Dedifferentiated amniotic fluid mesenchymal stem cell (primary cell): ENCODE measurements at regions not wholly inside any gene's neighbourhood (a gene's known extent, or its start where the extent isn't known, plus 50 kb on each side); places are given as distances from the start of the nearest gene placed in this dataset.
"Not testable (repeated sequence)": the region's sequence is repeated elsewhere in the genome, so short reads cannot be mapped to it uniquely, and the experiment has no call there.

Experiments used
- DNase-seq: peaks from one replicate; pipeline ENCODE4 v3.0.0-alpha.2; 2016; ENCODE audit errors: extremely low spot score

DNA sequence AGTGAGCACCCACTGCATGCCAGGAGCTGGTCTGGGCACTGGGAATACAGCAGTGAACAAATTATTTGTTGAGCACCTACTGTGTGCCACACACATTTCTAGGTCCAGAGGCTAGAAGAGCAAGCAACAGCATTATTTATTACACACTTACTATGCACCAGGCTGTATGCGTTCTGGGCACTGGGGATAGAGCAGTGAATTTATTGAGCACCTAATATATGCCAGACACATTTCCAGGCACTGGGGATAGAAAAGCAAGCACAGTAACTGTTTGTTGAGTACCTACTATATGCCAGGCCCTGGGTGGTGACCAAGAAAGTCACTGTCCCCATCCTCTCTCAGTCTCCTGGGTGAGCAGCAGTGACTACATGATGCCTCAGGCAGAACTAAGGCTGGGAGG is 107.5 kb upstream of the NCOR2 start:
- no peak for DNase-seq

GRCh38 chr12:124673801-124674617 is 106.6 kb upstream of the NCOR2 start:
- DNase-seq: no peak

DNA sequence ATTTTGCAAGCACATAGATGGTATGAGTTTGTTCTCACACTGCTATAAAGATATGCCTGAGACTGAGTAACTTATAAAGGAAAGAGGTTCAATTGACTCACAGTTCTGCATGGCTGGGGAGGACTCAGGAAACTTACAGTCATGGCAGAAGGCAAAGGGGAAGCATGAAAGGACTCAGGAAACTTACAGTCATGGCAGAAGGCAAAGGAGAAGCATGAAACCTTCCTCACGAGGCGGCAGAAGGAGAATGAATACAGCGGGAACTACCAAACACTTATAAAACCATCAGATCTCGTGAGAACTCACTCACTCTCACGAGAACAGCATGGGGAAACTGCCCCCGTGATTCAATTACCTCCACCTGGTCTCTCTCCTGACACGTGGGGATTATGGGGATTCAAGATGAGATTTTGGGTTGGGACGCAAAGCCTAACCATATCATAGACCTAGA is 101.9 kb upstream of the NCOR2 start:
- not testable (repeated sequence) for DNase-seq

GRCh38 chr12:124668602-124669001 is 101.2 kb upstream of the NCOR2 start:
- DNase-seq: no peak

GRCh38 chr12:124667506-124668326 is 100.3 kb upstream of the NCOR2 start:
- no peak for DNase-seq

GRCh38 chr12:124666722-124667259 is 99.4 kb upstream of the NCOR2 start:
- no peak for DNase-seq

- no peak for DNase-seq
These were observed 98.1 kb upstream of the NCOR2 start for GRCh38 chr12:124665511-124665910.

GRCh38 chr12:124664395-124665111 is 97.1 kb upstream of the NCOR2 start:
- no peak for DNase-seq

GRCh38 chr12:124663771-124664366 is 96.5 kb upstream of the NCOR2 start:
- no peak for DNase-seq

GRCh38 chr12:124663206-124663605 is 95.8 kb upstream of the NCOR2 start:
- DNase-seq: no peak

GRCh38 chr12:124661341-124661740 is 93.9 kb upstream of the NCOR2 start:
- DNase-seq: no peak

GRCh38 chr12:124660851-124661250 is 93.4 kb upstream of the NCOR2 start:
- DNase-seq: no peak

DNA sequence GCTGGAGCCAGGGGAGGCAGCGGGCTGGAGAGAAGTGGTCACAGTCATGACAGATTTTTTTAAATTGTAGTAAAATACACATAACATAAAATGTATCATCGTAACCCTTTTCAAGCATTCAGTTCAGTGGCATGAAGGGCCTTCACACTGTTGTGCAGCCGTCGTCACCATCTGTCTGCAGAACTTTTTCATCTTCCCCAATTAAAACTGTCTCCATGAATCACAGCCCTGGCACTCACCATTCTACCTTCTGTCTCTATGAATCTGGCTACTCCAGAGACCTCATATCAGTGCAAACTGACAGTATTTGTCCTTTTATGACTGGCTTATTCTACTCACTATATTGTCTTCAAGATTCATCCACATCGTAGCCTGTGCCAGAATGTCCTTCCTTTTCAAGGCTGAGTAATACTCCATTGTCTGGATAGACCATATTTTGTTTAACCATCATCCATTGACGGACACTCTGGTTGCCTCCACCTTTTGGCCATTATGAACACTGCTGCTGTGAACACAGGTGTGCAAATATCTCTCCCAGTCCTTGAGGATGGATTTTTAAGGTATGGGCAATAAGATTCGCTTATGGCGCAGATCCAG is 91.5 kb upstream of the NCOR2 start:
- DNase-seq: no peak

DNA sequence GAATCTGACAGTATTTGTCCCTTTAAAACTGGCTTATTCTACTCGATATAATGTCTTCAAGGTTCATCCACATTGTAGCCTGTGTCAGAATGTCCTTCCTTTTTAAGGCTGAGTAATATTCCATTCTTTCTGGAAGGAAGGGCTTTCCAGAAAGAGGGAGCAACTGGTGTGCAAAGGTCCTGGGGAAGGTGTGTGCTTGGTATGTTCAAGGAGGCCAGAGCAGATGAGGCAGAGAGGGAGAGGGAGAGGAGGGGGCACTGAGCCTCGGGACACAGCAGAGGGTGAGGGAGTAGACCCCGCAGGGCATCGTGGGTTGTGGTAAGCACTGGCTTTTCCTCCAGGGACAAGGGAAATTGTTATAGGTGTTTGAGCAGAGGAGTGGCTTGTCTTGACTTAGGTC is 90.9 kb upstream of the NCOR2 start:
- no peak for DNase-seq

- DNase-seq: no peak
These were observed 89.6 kb upstream of the NCOR2 start for GRCh38 chr12:124656947-124657434.

DNA sequence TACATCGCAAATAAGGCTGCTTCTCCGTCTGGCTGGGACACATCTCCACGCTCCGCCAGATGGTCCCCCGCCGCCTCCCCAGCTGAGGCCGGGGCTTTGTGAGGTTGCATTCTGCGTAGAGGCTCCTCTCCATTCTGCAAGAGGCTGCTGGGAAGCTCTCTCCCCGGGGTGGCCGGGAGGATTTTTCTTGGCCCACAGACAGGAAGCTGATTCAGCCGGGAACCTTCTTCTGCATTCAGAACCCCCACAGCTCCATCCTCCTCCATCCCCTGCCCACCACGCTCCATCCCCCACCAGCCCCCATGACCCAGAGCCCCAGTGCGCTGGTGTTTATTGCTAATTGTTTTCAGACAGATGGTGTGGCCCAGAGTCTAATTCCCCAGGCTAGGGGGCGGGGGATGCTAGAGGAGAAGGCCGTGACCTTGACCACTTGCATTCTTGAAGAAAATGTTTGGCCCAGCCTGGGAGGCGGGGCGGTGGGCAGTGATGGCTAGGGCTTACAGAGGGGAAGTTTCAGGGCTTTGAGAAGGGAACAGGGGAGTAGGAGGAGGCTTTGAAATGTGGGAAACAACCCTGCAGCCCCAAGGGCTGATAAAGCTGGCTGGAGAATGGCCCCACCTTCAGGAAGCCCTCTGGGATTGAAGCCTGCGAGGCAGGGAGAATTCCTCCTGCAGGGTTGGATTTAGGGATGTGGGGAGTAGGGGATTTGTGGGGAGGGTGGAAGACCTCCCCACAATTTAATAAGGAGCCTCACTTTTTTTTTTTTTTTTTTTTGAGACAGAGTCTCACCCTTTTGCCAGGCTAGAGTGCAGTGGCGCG is 88.5 kb upstream of the NCOR2 start:
- peak; percentile 48 for DNase-seq

- DNase-seq: no peak
These were observed 87.8 kb upstream of the NCOR2 start for GRCh38 chr12:124655048-124655697.

DNA sequence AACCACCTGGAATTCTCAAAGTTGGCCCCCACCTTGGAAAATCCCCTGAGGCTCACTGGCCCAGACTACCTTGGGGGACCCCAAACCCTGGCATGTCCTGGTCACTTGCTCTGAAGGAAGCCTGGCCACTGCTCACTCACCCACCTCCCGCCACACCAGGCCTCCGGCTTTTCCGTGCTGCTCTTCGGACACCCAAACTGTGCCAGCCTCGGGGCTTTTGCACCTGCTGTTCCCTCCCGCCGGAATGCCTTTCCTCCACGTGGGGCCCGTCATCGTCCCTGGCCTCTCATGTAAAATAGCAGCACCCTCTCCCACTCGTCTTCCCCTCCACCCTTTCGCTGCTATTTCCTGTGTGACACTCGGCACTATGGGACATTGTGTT is 87.2 kb upstream of the NCOR2 start:
- no peak for DNase-seq

GRCh38 chr12:124653169-124653931 is 85.9 kb upstream of the NCOR2 start:
- no peak for DNase-seq
